Keratinocyte (primary cell): ENCODE measurements at regions not wholly inside any gene's neighbourhood (a gene's known extent, or its start where the extent isn't known, plus 50 kb on each side); places are given as distances from the start of the nearest gene placed in this dataset.

Experiments used
- DNase-seq: peaks from one replicate; pipeline ENCODE4 v3.0.0-alpha.2; 2011; ENCODE audit warnings: low read depth, missing footprints, low spot score
- FAIRE-seq: peaks from 2 replicates; lab custom pipeline; 2011; peaks lifted over from hg19 to GRCh38; lab: Jason Lieb, UNC
- H2AFZ ChIP-seq: 2 replicates; pipeline ENCODE4 v1.6.0; 2012; ENCODE audit warnings: low read length, control low read depth, inconsistent platforms; ENCODE audit not compliant: control insufficient read depth
- H3K27ac ChIP-seq: 2 replicates; pipeline ENCODE4 v1.5.1; 2011; ENCODE audit warnings: low read length; ENCODE audit not compliant: control insufficient read depth, insufficient read depth
- H3K27me3 ChIP-seq: 3 replicates; pipeline ENCODE4 v1.6.0; 2011; ENCODE audit warnings: low read length; ENCODE audit not compliant: control insufficient read depth, insufficient read depth; ENCODE audit errors: extremely low read depth
- H3K36me3 ChIP-seq, 2 experiments: 2 replicates in 1 of 2; 3 replicates in 1 of 2; pipeline ENCODE4 v1.5.1; 2011; ENCODE audit warnings: low read length in 2 of 2, mild to moderate bottlenecking in 1 of 2; ENCODE audit not compliant: control insufficient read depth in 2 of 2, insufficient read depth in 2 of 2; ENCODE audit errors: extremely low read depth in 1 of 2
- H3K4me1 ChIP-seq: 3 replicates; pipeline ENCODE4 v1.5.1; 2011; ENCODE audit warnings: low read length; ENCODE audit not compliant: control insufficient read depth, insufficient read depth; ENCODE audit errors: extremely low read depth
- H3K4me2 ChIP-seq: 3 replicates; pipeline ENCODE4 v1.6.0; 2011; ENCODE audit warnings: low read depth, low read length; ENCODE audit not compliant: control insufficient read depth, insufficient read depth; ENCODE audit errors: extremely low read depth
- H3K4me3 ChIP-seq, 3 experiments: fragments of 200-600 bp in 1 of 3; sonication (generic) in 1 of 3; 2 replicates in 2 of 3; 3 replicates in 1 of 3; pipeline ENCODE4 v1.5.1; 2011 to 2016; ENCODE audit warnings: low read length in 3 of 3, mild to moderate bottlenecking in 3 of 3, control low read depth in 2 of 3, inconsistent platforms in 1 of 3, low read depth in 1 of 3, mixed read lengths in 1 of 3, mixed run types in 1 of 3, moderate library complexity in 1 of 3; ENCODE audit not compliant: control insufficient read depth in 2 of 3, insufficient read depth in 2 of 3; ENCODE audit errors: extremely low read depth in 1 of 3
- H3K79me2 ChIP-seq: 2 replicates; pipeline ENCODE4 v1.6.0; 2012; ENCODE audit warnings: low read length; ENCODE audit not compliant: control insufficient read depth, insufficient read depth
- H3K9ac ChIP-seq: 3 replicates; pipeline ENCODE4 v1.6.0; 2011; ENCODE audit warnings: low read length; ENCODE audit not compliant: control insufficient read depth, insufficient read depth; ENCODE audit errors: extremely low read depth
- H3K9me1 ChIP-seq: 3 replicates; pipeline ENCODE4 v1.6.0; 2011; ENCODE audit warnings: low read length; ENCODE audit not compliant: control insufficient read depth, insufficient read depth; ENCODE audit errors: extremely low read depth
- H3K9me3 ChIP-seq: 2 replicates; pipeline ENCODE4 v1.5.1; 2012; ENCODE audit warnings: low read depth, low read length; ENCODE audit not compliant: control insufficient read depth
- H4K20me1 ChIP-seq: 3 replicates; pipeline ENCODE4 v1.6.0; 2011; ENCODE audit warnings: low read length; ENCODE audit not compliant: control insufficient read depth, insufficient read depth; ENCODE audit errors: extremely low read depth
- CTCF ChIP-seq, 3 experiments: IDR thresholded peaks in 1 of 3; conservative IDR thresholded peaks in 1 of 3; optimal IDR thresholded peaks in 1 of 3; 2 replicates in 2 of 3; 3 replicates in 1 of 3; pipeline versions ENCODE3 to v1.5.1; 2011; ENCODE audit warnings: low read length in 3 of 3, mild to moderate bottlenecking in 3 of 3, moderate library complexity in 2 of 3, control low read depth in 1 of 3, inconsistent platforms in 1 of 3; ENCODE audit not compliant: insufficient read depth in 2 of 3; ENCODE audit errors: extremely low read depth in 1 of 3
- EZH2 ChIP-seq: IDR thresholded peaks from one replicate; pipeline ENCODE4 v1.6.1; 2012; ENCODE audit warnings: inconsistent platforms, mild to moderate bottlenecking, low read length, moderate library complexity
- dilution Hi-C: fragments of 300-500 bp; cut with MboI; formaldehyde crosslinking; loops from one replicate; pipeline ENCODE4 v1.7.0; 2020; ENCODE audit warnings: low sequenced_read_pairs; ENCODE audit not compliant: extremely low pct_ligation_motif_present

DNA sequence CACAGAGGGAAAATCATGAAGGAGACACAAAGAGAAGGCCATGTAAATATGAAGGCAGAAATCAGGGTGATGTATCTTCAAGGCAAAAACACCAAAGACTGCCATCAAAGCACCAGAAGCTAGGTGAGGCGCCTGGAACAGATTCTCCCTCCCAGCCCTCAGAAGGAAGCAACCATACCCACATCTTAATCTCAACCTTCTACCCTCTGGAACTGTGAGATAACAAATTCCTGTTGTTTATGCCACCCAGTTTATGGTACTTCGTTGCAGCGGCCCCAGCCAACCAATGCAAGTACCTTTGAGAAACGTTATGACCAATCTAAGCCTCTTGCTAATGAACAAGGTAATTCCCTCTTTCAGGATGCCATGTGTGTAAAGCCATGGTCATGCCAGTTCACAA is 66.2 kb upstream of the STXBP5 start:
- Histone ChIP-seq H3K79me2 (no peaks in the 10 kb centered on the region), H3K9me3 (no peaks in the 10 kb centered on the region), H3K27ac (no peak overlapping the region), H3K9me1 (no peaks in the 10 kb centered on the region), H3K27me3 (no peaks in the 10 kb centered on the region), H2AFZ (no peak overlapping the region), H3K4me2 (no peak overlapping the region), H3K4me3 (no peak overlapping the region), H4K20me1 (no peaks in the 10 kb centered on the region), H3K9ac (no peak overlapping the region), H3K4me1 (peaks cover 5% of the 10 kb centered on the region), H3K36me3 (no peaks in the 10 kb centered on the region)
- dilution Hi-C loops: no loop called here
- DNase-seq (no peak), FAIRE-seq (no peak)
- TF ChIP-seq CTCF (optimal IDR thresholded peaks at IDR 0.05 in 1 of 3, IDR thresholded peaks at IDR 0.05 in 1 of 3, conservative IDR thresholded peaks at IDR 0.05 in 1 of 3; ENCODE audit: extremely low read depth in 1 of 3, insufficient read depth in 2 of 3, low read length in 3 of 3) (no peak), EZH2 (no peak)

- Histone ChIP-seq H3K27me3 (no peaks in the 10 kb centered on the region), H3K4me2 (no peak overlapping the region), H3K9ac (no peak overlapping the region), H2AFZ (no peak overlapping the region), H3K36me3 (no peaks in the 10 kb centered on the region), H3K4me3 (no peak overlapping the region), H3K79me2 (no peaks in the 10 kb centered on the region), H3K4me1 (peaks cover 5% of the 10 kb centered on the region), H3K27ac (no peak overlapping the region), H3K9me1 (no peaks in the 10 kb centered on the region), H4K20me1 (no peaks in the 10 kb centered on the region), H3K9me3 (no peaks in the 10 kb centered on the region)
- no peak for DNase-seq
- dilution Hi-C loops: no loop called here
- TF ChIP-seq EZH2 (no peak), CTCF (optimal IDR thresholded peaks at IDR 0.05 in 1 of 3, IDR thresholded peaks at IDR 0.05 in 1 of 3, conservative IDR thresholded peaks at IDR 0.05 in 1 of 3; ENCODE audit: extremely low read depth in 1 of 3, insufficient read depth in 2 of 3, low read length in 3 of 3) (no peak)
- no peak for FAIRE-seq
These were observed 65.4 kb upstream of the STXBP5 start for GRCh38 chr6:147138835-147139234.
